K562 (cell line): ENCODE measurements at regions not wholly inside any gene's neighbourhood (a gene's known extent, or its start where the extent isn't known, plus 50 kb on each side); places are given as distances from the start of the nearest gene placed in this dataset.

Experiments
- ETV6 ChIP-seq, 3 experiments: fragments of 150-350 bp in 1 of 3; sonication (generic) in 1 of 3; formaldehyde crosslinking in 1 of 3; IDR thresholded peaks; 2 replicates each; pipeline versions ENCODE4 v1.6.1 to v1.8.0; 2014 to 2022; ENCODE audit warnings: borderline replicate concordance in 2 of 3, low read depth in 2 of 3, antibody characterized with exemption in 1 of 3, low read length in 1 of 3, mild to moderate bottlenecking in 1 of 3, missing genetic modification reagents in 1 of 3
- NRF1 ChIP-seq, 2 experiments: fragments of 450-650 bp; IDR thresholded peaks in 1 of 2; conservative IDR thresholded peaks in 1 of 2; 2 replicates each; pipeline ENCODE4 v1.6.1; 2014; ENCODE audit warnings: mild to moderate bottlenecking in 2 of 2
- YY1 ChIP-seq, 3 experiments: IDR thresholded peaks; 2 replicates each; pipeline ENCODE4 v1.6.1; 2011; ENCODE audit warnings: low read length in 2 of 3, mild to moderate bottlenecking in 2 of 3, moderate library complexity in 2 of 3, borderline replicate concordance in 1 of 3, control low read depth in 1 of 3, low read depth in 1 of 3; ENCODE audit not compliant: insufficient read depth in 3 of 3, insufficient replicate concordance in 2 of 3, control insufficient read depth in 1 of 3, insufficient read length in 1 of 3; ENCODE audit errors: extremely low read depth in 1 of 3
- TF ChIP-seq, protein P1 (sequence below): fragments of 450-650 bp; IDR thresholded peaks from 2 replicates; pipeline ENCODE4 v1.6.1; 2016; ENCODE audit warnings: antibody characterized with exemption
- TF ChIP-seq, protein P2 (sequence below), 3 experiments: IDR thresholded peaks in 2 of 3; conservative IDR thresholded peaks in 1 of 3; 2 replicates each; pipeline ENCODE4 v1.5.1; 2011 to 2012; ENCODE audit warnings: low read length in 3 of 3, mild to moderate bottlenecking in 3 of 3, control low read depth in 2 of 3, improper control_type of control experiment in 1 of 3, inconsistent platforms in 1 of 3, low read depth in 1 of 3, mixed read lengths in 1 of 3, moderate library complexity in 1 of 3; ENCODE audit not compliant: insufficient read depth in 2 of 3
- TF ChIP-seq, protein P3 (sequence below): fragments of 250-450 bp; sonication (Bioruptor Pico); IDR thresholded peaks from 2 replicates; pipeline ENCODE4 v1.5.0; 2020; ENCODE audit warnings: mild to moderate bottlenecking, borderline replicate concordance

DNA sequence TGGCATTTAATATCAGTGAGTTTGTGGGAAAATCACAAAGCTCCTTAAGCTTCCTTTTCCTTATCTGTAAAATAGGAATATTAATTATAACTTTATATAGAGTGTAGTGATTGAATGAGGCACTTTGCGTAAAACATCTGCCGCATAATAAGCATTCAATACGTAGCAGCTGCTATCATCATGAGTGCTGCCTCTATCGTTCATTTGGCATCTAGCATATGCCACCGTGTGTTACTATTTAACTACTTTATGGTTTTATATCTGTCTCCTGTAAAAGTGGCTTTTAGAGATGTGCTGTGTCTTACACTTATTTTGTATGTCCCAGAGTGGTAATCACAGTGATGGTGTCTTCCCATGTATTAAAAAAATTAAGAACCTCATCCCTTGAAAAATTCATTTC is 729.6 kb downstream of the SORCS3 start:
- TF ChIP-seq, protein P1, sequence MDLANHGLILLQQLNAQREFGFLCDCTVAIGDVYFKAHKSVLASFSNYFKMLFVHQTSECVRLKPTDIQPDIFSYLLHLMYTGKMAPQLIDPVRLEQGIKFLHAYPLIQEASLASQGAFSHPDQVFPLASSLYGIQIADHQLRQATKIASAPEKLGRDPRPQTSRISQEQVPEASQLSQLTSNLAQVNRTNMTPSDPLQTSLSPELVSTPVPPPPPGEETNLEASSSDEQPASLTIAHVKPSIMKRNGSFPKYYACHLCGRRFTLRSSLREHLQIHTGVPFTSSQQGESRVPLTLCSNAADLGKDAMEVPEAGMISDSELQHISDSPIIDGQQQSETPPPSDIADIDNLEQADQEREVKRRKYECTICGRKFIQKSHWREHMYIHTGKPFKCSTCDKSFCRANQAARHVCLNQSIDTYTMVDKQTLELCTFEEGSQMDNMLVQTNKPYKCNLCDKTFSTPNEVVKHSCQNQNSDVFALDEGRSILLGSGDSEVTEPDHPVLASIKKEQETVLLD, result no peak
- TF ChIP-seq, protein P2, sequence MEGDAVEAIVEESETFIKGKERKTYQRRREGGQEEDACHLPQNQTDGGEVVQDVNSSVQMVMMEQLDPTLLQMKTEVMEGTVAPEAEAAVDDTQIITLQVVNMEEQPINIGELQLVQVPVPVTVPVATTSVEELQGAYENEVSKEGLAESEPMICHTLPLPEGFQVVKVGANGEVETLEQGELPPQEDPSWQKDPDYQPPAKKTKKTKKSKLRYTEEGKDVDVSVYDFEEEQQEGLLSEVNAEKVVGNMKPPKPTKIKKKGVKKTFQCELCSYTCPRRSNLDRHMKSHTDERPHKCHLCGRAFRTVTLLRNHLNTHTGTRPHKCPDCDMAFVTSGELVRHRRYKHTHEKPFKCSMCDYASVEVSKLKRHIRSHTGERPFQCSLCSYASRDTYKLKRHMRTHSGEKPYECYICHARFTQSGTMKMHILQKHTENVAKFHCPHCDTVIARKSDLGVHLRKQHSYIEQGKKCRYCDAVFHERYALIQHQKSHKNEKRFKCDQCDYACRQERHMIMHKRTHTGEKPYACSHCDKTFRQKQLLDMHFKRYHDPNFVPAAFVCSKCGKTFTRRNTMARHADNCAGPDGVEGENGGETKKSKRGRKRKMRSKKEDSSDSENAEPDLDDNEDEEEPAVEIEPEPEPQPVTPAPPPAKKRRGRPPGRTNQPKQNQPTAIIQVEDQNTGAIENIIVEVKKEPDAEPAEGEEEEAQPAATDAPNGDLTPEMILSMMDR (IDR thresholded peaks at IDR 0.05 in 2 of 3, conservative IDR thresholded peaks at IDR 0.05 in 1 of 3; ENCODE audit: insufficient read depth in 2 of 3, low read depth in 1 of 3, low read length in 3 of 3), result no peak
- TF ChIP-seq YY1 (IDR thresholded peaks at IDR 0.05; ENCODE audit: borderline replicate concordance in 1 of 3, control insufficient read depth in 1 of 3, extremely low read depth in 1 of 3, insufficient read depth in 3 of 3, insufficient read length in 1 of 3, insufficient replicate concordance in 2 of 3, low read depth in 1 of 3, low read length in 2 of 3) (no peak), ETV6 (IDR thresholded peaks at IDR 0.05; ENCODE audit: borderline replicate concordance in 1 of 2, low read depth in 2 of 2, low read length in 1 of 2) (no peak), ETV6 (CRISPR knock-in tag; IDR thresholded peaks at IDR 0.05; ENCODE audit: borderline replicate concordance) (no peak), NRF1 (conservative IDR thresholded peaks at IDR 0.05 in 1 of 2, IDR thresholded peaks at IDR 0.05 in 1 of 2) (no peak)
- TF ChIP-seq, protein P3, sequence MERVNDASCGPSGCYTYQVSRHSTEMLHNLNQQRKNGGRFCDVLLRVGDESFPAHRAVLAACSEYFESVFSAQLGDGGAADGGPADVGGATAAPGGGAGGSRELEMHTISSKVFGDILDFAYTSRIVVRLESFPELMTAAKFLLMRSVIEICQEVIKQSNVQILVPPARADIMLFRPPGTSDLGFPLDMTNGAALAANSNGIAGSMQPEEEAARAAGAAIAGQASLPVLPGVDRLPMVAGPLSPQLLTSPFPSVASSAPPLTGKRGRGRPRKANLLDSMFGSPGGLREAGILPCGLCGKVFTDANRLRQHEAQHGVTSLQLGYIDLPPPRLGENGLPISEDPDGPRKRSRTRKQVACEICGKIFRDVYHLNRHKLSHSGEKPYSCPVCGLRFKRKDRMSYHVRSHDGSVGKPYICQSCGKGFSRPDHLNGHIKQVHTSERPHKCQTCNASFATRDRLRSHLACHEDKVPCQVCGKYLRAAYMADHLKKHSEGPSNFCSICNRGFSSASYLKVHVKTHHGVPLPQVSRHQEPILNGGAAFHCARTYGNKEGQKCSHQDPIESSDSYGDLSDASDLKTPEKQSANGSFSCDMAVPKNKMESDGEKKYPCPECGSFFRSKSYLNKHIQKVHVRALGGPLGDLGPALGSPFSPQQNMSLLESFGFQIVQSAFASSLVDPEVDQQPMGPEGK, result no peak
